AG08396 (cell line): ENCODE measurements at regions not wholly inside any gene's neighbourhood (a gene's known extent, or its start where the extent isn't known, plus 50 kb on each side); places are given as distances from the start of the nearest gene placed in this dataset.
A peak's percentile ranks its signal among the peaks of the same experiment; 100 is the strongest.

Experiments
- DNase-seq: peaks from one replicate; pipeline ENCODE4 v3.0.0; 2012; ENCODE audit warnings: low spot score, mixed read lengths

GRCh38 chr15:62612183-62612733 lies 430.3 kb upstream of the TPM1 start:
- DNase-seq: no peak

GRCh38 chr15:62612771-62613170 lies 429.8 kb upstream of the TPM1 start:
- DNase-seq: no peak

- no peak for DNase-seq
These were observed 425.8 kb upstream of the TPM1 start for GRCh38 chr15:62616746-62617145.

DNA sequence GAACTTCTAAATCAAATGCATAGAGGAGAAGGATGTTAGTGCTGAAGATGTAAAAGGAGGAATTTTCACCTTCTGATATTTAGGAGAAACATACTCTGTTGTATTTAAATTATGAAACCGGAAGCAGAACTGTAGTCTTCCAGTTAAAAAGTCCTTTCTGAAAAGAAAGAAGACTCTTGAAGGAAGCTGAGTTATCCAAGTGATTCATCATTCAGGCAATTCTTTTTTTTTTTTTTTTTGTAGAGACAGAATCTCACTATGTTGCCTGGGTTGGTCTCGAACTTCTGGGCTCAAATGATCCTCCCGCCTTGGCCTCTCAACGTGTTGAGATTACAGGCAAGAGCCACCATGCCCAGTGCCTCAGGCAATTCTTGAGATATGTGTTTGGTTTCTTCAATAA lies 424.8 kb upstream of the TPM1 start:
- DNase-seq: no peak

DNA sequence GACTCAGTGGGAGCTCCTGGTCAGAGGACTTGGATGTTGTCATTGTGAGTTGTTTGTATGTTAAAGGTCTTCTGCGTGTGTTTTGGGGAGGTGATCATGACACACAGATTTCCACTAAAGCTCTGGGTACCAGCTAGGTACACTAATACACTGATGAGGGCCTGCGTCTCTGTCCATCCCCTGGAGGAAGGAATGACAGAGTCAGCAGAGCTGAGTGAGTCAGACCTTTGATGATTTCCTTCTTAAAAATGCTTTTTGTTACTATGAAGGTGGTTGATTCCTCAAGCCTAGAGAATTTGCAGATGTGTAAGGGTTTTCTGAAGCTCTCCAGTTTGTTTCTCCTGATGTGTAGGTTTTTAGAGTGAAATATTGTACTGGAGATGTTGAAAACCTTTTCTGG lies 424.1 kb upstream of the TPM1 start:
- DNase-seq: peak; percentile 60

GRCh38 chr15:62618846-62619504 lies 423.6 kb upstream of the TPM1 start:
- no peak for DNase-seq

DNA sequence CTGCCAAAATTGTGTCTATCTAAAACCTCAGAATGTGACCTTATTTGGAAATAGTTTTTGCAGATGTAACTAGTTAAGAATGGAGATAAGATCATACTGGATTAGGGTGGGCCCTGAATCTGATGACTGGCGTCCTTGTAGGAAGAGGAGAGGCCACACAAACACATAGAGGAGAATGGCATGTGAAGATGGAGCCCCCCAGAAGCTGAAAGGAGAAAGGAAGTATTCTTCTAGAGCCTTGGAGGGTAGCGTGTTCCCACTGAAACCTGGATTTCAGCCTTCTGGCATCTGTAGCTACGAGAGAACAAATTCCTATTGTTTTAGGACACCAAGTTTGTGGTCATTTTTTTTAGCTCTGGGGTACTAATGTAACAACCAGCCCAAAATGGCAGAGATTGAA lies 423.0 kb upstream of the TPM1 start:
- no peak for DNase-seq

GRCh38 chr15:62622775-62623174 lies 419.8 kb upstream of the TPM1 start:
- DNase-seq: no peak

DNA sequence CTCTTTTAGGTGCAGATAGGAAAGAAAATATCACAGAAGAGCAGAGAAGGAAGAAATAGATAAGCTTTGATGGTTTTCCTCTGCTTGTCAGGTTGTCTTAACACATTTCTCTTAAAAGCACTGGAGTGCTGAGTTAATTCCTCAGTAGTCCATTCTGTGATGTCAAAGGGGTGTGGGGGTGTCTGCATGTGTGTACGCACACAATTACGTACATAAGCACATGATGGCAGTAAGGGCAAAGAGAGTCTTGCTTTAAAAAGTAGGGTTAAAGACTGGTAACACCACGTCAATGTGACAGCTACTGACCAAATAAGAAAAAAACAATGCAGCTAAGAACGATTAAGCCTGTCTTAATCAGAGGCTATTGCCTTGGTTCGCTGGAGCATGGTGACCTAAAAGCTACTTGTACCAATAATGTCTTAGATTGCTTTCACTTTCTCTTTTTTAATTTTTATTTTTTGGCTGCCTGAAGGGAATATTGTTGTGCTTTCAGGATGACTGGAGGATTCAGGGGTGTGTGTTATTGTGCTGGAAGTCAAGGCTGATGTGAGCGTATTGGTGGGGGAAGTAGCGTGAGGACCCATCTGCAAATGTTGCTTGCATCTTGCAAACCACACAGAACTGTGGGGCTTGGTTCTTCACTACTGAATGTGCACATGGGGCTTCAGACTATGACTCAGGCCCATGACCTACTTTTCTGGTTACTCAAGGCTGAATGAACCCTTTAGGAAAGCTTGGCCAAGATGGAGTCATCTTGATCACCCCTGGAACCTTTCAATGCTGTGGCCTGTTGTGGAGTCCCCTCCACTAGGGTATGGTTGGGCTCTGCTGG lies 417.8 kb upstream of the TPM1 start:
- DNase-seq: peak; percentile 55

DNA sequence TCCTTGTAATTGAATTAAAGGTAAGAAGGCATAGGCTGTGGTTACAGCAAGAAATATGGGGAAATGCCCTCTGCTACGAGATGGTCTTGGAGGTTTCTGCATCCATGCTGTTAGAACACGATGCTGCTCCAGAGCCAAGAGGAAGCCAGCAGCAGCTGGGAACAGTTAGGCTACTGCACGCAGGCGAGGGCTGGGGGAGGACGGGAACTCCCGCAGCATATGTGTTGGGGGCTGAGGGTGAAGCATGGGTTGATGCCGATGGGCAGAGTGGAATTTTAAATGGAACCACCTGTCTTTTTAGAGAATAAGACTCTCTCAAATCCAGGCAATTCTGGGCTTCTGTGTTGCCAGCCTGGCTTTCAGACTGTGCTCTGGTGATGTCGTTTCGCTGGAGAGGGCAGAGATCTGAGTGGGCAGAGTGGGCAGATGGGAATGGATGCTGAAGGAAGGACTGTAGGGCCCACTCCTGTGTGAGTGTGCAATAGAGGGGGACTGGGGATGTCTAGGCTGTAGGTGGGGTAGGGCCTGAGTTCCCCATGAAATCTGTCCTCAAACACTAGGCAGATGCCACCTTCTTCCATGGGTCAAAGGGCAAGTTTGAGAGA lies 417.0 kb upstream of the TPM1 start:
- DNase-seq: peak; percentile 36

- no peak for DNase-seq
These were observed 415.6 kb upstream of the TPM1 start for GRCh38 chr15:62626903-62627302.

- no peak for DNase-seq
These were observed 411.3 kb upstream of the TPM1 start for GRCh38 chr15:62631076-62631724.

DNA sequence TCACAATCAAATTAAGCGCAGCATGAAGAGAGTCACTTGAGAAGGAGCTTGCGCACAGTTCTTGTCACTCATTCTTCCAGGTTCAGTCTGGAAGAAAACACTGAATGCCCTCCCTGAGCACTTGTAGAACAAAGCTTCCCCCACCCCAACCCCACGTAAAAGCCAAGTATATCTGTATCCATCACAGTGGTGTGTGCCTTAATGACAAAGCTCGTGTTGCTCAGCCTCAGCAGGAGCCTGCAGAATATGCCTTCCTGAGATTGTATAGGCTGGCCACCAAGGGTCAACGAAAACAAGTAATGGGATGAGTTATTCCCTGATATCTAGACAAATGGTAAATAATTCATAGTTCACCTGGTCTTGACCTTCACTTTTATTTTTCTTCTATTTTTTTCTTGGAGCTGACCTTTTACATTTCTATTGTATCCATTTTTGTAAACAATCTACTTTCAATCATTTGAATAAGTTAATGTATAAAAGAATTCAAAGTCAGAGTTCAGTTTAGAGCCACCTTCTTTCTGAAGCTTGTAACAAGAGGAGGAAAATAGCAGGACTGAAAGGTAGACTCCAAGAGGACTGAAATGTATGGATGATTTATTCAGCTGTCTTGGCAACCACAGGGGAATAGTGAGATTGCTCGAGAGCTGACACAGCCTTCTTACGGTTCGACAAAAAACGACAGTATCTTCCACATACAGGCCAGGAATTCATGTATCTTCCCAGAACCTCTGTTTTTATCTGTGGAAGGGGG lies 405.5 kb upstream of the TPM1 start:
- DNase-seq: no peak

DNA sequence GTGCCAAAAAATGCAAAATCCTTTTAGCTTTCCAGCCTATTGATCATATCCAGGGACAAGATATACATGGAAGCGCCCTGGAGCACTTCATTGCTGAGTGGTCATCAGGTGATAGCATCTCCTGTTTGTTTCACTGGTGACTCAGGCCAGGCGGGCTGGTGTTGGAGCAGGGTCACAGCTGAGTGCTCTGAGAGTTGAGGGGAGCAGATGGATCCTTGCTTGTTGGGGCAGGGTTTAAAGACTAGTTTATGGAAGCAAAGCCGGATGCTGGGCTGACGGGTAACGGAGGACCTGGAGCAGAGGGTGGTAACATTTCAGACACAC lies 405.0 kb upstream of the TPM1 start:
- DNase-seq: no peak

DNA sequence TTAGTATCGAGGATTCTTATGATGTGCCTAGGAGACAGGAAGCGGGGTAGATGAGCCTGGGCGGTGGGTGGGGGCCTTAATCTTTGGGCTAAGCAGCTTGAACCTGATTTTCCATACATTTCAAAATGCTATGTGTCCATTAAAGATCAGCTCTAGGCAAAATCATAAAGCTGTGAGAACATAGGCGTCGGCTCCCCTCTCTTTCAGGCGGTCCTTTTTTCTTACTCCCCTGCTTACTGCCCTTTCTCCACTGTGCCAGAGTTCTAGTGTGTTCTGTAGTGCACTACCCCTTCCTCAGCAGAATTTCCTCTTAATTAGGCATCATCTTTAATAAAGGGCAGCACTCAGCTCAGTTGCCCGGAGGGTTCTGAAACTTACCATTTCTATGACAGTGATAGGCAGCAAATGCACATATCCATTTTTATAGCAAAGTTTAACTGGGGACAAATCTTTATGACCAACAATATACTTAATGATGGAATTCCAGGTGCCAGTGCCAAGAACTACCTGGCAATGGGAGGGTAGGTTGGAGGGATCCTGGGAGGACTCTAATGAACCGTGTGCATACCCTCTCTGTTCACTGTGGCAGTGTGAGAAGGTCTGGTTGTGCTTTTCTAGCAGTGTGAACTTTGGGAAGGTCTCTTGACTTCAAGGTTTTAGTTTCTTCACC lies 404.5 kb upstream of the TPM1 start:
- DNase-seq: no peak

- no peak for DNase-seq
These were observed 403.1 kb upstream of the TPM1 start for GRCh38 chr15:62639432-62639831.

GRCh38 chr15:62639906-62640605 lies 402.5 kb upstream of the TPM1 start:
- no peak for DNase-seq

- DNase-seq: no peak
These were observed 400.7 kb upstream of the TPM1 start for GRCh38 chr15:62641825-62642224.

DNA sequence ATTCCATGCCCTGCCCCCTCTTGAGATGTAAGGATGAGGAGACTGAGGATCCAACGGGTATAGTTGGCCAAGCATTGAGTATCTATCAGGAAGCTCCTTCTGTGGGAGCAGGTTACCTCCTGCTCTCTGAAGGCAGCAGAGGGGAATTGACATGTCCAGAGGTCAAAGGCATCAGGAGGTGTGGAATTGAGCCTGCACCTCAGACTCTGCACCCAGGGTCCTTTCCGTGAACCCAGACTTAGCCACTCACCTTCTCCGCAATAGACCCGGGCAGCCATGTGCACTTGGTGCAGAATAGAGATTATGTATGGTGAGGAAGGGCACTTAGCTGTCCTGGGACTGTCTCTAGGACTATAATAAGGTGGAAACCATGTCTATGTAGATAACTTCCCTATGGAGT lies 399.0 kb upstream of the TPM1 start:
- no peak for DNase-seq

- no peak for DNase-seq
These were observed 398.2 kb upstream of the TPM1 start for GRCh38 chr15:62644216-62644888.
